ENCODE measurements at regions not wholly inside any gene's neighbourhood (a gene's known extent, or its start where the extent isn't known, plus 50 kb on each side); places are given as distances from the start of the nearest gene placed in this dataset.

DNA sequence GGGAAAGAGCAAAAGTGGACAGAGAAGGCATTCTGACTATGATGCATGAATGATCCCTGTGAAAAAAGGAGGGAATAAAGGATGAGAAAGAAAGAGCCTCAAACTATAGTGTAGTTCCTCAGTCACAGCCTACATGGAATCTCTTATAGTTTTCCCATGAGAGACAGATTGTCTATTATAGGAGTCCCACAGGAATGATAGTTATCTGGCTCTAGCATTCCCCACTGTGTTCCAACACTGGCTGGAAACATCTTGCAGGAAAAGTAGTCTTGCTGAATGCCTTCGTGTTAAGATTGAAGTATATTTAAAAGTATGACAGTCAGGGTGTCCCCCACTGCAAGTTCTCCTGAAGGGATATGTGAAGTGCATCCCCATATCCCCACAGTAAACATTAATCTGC lies 641.5 kb upstream of the NECTIN3 start (continued):
- no peak for TF ChIP-seq WRNIP1 (IDR thresholded peaks at IDR 0.05; ENCODE audit: borderline replicate concordance, low read depth, low read length)

DNA sequence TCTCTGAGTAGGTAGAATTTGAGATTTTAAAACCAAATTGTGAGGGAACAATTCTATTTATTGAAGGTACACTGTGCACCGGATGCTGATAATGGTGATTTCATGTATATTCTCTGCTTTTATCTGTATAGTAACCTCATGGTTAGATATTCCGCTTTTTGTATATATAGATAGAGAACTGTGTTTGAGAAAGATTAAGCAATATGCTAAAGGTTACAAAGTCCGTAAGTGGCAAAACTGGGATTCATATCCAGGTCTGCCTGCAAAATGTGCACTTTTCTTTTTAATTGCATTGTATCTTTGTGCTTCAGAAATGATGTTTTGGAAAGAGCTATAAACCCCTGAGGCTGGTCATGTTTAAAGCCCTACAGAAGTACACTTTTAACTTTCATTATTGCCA lies 635.4 kb upstream of the NECTIN3 start:
- ChIA-PET SMC1A (ENCODE audit: uncharacterized antibody, unreplicated experiment) (no interaction called here), CTCF (interaction anchor here (0.7 kb wide), 2 partner anchors 48 to 60 kb away, joined by 3 to 4 read pairs; no protein-coding TSS in a partner anchor), RAD21 (ENCODE audit: unreplicated experiment) (no interaction called here), POLR2A (no interaction called here)
- Histone ChIP-seq H3K27ac (ENCODE audit: control insufficient read depth, insufficient read depth) (no peak overlapping the region), H3K9ac (ENCODE audit: control insufficient read depth, insufficient read depth, low read length) (no peak overlapping the region), H3K36me3 (ENCODE audit: control insufficient read depth in 2 of 2, insufficient read depth in 2 of 2, low read length in 1 of 2) (no peaks in the 10 kb centered on the region), H3K79me2 (ENCODE audit: control insufficient read depth, insufficient read depth, low read length) (no peaks in the 10 kb centered on the region), H3K9me3 (replicated peaks; ENCODE audit: control insufficient read depth, insufficient read depth, low read length) (no peaks in the 10 kb centered on the region), H3K4me2 (ENCODE audit: control insufficient read depth, insufficient read depth) (no peak overlapping the region), H3K27me3 (replicated peaks in 1 of 2; ENCODE audit: control insufficient read depth in 2 of 2, insufficient read depth in 2 of 2, low read length in 1 of 2) (no peaks in the 10 kb centered on the region), H3K4me3 (no peak overlapping the region), H3K4me1 (ENCODE audit: control insufficient read depth, insufficient read depth, low read length) (no peaks in the 10 kb centered on the region), H4K20me1 (ENCODE audit: control insufficient read depth, insufficient read depth) (no peaks in the 10 kb centered on the region), H2AFZ (ENCODE audit: control insufficient read depth, low read depth, low read length) (no peak overlapping the region)
- intact Hi-C loops (cut with micrococcal nuclease; ENCODE audit: unreplicated experiment), result no loop called here
- no peak for FAIRE-seq
- no TSS peak for BruUV-seq (replicated peaks)
- in situ Hi-C loops (cut with MboI), result no loop called here
- no peak for DNase-seq (ENCODE audit: low read depth, low spot score)
- TF ChIP-seq CBFB (IDR thresholded peaks at IDR 0.05; ENCODE audit: low read depth) (no peak), HDAC2 (IDR thresholded peaks at IDR 0.05) (no peak), WRNIP1 (IDR thresholded peaks at IDR 0.05; ENCODE audit: borderline replicate concordance, low read depth, low read length) (no peak), CREB1 (IDR thresholded peaks at IDR 0.05; ENCODE audit: low read depth) (no peak), MTA3 (IDR thresholded peaks at IDR 0.05; ENCODE audit: borderline replicate concordance, low read length) (no peak), EZH2 (IDR thresholded peaks at IDR 0.05; ENCODE audit: borderline replicate concordance, control insufficient read depth, low read depth, low read length) (no peak), SREBF2 (IDR thresholded peaks at IDR 0.05; ENCODE audit: low read length) (no peak), EED (IDR thresholded peaks at IDR 0.05; ENCODE audit: low read depth) (no peak), IKZF2 (IDR thresholded peaks at IDR 0.05) (no peak), IRF4 (IDR thresholded peaks at IDR 0.05; ENCODE audit: low read depth, low read length) (no peak), NFYA (IDR thresholded peaks at IDR 0.05; ENCODE audit: borderline replicate concordance, low read depth, low read length) (no peak)
- TF ChIP-seq, protein P1, sequence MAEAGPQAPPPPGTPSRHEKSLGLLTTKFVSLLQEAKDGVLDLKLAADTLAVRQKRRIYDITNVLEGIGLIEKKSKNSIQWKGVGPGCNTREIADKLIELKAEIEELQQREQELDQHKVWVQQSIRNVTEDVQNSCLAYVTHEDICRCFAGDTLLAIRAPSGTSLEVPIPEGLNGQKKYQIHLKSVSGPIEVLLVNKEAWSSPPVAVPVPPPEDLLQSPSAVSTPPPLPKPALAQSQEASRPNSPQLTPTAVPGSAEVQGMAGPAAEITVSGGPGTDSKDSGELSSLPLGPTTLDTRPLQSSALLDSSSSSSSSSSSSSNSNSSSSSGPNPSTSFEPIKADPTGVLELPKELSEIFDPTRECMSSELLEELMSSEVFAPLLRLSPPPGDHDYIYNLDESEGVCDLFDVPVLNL (IDR thresholded peaks at IDR 0.05; ENCODE audit: low read depth, low read length), result no peak
- TF ChIP-seq, protein P2, sequence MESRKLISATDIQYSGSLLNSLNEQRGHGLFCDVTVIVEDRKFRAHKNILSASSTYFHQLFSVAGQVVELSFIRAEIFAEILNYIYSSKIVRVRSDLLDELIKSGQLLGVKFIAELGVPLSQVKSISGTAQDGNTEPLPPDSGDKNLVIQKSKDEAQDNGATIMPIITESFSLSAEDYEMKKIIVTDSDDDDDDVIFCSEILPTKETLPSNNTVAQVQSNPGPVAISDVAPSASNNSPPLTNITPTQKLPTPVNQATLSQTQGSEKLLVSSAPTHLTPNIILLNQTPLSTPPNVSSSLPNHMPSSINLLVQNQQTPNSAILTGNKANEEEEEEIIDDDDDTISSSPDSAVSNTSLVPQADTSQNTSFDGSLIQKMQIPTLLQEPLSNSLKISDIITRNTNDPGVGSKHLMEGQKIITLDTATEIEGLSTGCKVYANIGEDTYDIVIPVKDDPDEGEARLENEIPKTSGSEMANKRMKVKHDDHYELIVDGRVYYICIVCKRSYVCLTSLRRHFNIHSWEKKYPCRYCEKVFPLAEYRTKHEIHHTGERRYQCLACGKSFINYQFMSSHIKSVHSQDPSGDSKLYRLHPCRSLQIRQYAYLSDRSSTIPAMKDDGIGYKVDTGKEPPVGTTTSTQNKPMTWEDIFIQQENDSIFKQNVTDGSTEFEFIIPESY (IDR thresholded peaks at IDR 0.05), result no peak
- TF ChIP-seq, protein P3, sequence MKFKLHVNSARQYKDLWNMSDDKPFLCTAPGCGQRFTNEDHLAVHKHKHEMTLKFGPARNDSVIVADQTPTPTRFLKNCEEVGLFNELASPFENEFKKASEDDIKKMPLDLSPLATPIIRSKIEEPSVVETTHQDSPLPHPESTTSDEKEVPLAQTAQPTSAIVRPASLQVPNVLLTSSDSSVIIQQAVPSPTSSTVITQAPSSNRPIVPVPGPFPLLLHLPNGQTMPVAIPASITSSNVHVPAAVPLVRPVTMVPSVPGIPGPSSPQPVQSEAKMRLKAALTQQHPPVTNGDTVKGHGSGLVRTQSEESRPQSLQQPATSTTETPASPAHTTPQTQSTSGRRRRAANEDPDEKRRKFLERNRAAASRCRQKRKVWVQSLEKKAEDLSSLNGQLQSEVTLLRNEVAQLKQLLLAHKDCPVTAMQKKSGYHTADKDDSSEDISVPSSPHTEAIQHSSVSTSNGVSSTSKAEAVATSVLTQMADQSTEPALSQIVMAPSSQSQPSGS (IDR thresholded peaks at IDR 0.05; ENCODE audit: low read length), result no peak
- TF ChIP-seq, protein P4, sequence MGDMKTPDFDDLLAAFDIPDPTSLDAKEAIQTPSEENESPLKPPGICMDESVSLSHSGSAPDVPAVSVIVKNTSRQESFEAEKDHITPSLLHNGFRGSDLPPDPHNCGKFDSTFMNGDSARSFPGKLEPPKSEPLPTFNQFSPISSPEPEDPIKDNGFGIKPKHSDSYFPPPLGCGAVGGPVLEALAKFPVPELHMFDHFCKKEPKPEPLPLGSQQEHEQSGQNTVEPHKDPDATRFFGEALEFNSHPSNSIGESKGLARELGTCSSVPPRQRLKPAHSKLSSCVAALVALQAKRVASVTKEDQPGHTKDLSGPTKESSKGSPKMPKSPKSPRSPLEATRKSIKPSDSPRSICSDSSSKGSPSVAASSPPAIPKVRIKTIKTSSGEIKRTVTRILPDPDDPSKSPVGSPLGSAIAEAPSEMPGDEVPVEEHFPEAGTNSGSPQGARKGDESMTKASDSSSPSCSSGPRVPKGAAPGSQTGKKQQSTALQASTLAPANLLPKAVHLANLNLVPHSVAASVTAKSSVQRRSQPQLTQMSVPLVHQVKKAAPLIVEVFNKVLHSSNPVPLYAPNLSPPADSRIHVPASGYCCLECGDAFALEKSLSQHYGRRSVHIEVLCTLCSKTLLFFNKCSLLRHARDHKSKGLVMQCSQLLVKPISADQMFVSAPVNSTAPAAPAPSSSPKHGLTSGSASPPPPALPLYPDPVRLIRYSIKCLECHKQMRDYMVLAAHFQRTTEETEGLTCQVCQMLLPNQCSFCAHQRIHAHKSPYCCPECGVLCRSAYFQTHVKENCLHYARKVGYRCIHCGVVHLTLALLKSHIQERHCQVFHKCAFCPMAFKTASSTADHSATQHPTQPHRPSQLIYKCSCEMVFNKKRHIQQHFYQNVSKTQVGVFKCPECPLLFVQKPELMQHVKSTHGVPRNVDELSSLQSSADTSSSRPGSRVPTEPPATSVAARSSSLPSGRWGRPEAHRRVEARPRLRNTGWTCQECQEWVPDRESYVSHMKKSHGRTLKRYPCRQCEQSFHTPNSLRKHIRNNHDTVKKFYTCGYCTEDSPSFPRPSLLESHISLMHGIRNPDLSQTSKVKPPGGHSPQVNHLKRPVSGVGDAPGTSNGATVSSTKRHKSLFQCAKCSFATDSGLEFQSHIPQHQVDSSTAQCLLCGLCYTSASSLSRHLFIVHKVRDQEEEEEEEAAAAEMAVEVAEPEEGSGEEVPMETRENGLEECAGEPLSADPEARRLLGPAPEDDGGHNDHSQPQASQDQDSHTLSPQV (IDR thresholded peaks at IDR 0.05), result no peak
- 44% methylated on average over 3 of the region's 3 CpGs for WGBS (ENCODE audit: insufficient coverage, insufficient replicate concordance, low lambda C conversion rate, missing lambda C conversion rate)
- no peak for ATAC-seq

All from GM12878 (cell line).